Colonic mucosa (tissue), 4 donors: ENCODE measurements at regions not wholly inside any gene's neighbourhood (a gene's known extent, or its start where the extent isn't known, plus 50 kb on each side); places are given as distances from the start of the nearest gene placed in this dataset.

ENCODE experiments used
- DNase-seq: peaks from one replicate; pipeline ENCODE4 v3.0.0-alpha.2; 2020
- H3K27ac ChIP-seq: fragments of 200-600 bp; one replicate; pipeline ENCODE4 v1.8.0; 2021
- H3K27me3 ChIP-seq: fragments of 200-600 bp; one replicate; pipeline ENCODE4 v1.8.0; 2021
- H3K36me3 ChIP-seq: fragments of 200-600 bp; one replicate; pipeline ENCODE4 v1.8.0; 2021
- H3K4me1 ChIP-seq: fragments of 200-600 bp; one replicate; pipeline ENCODE4 v1.8.0; 2021; ENCODE audit warnings: mild to moderate bottlenecking
- H3K4me3 ChIP-seq: fragments of 200-600 bp; one replicate; pipeline ENCODE4 v1.8.0; 2021
- H3K9ac ChIP-seq, 2 donors: one replicate each; pipeline ENCODE4 v1.7.0; 2013; ENCODE audit warnings: control low read depth in 2 of 2, low read depth in 2 of 2, low read length in 2 of 2
- H3K9me3 ChIP-seq: fragments of 200-600 bp; one replicate; pipeline ENCODE4 v1.8.0; 2021
- intact Hi-C: fragments of 100-400 bp; cut with DNase I; formaldehyde crosslinking; loops from one replicate; pipeline ENCODE4 v1.14.1; 2022
- TF ChIP-seq, protein P1 (sequence below): fragments of 200-600 bp; IDR thresholded peaks from one replicate; pipeline ENCODE4 v1.8.0; 2022; ENCODE audit warnings: antibody characterized with exemption, mild to moderate bottlenecking
- donor health status: healthy.
- donor health status: DM: no; HTN: no; CAD: no.
- donor health status: DM: no; HTN: no; CAD: no.

GRCh38 chr15:88399021-88399685 lies 68.0 kb downstream of the MRPL46 start:
- no peaks in the 10 kb centered on the region for H3K4me1 ChIP-seq
- H3K36me3 ChIP-seq: no peaks in the 10 kb centered on the region
- no peaks in the 10 kb centered on the region for H3K27me3 ChIP-seq
- no peak overlapping the region for H3K27ac ChIP-seq
- H3K9ac ChIP-seq: no peak overlapping the region
- H3K9me3 ChIP-seq: no peaks in the 10 kb centered on the region
- intact Hi-C loops: no loop called here
- TF ChIP-seq, protein P1, sequence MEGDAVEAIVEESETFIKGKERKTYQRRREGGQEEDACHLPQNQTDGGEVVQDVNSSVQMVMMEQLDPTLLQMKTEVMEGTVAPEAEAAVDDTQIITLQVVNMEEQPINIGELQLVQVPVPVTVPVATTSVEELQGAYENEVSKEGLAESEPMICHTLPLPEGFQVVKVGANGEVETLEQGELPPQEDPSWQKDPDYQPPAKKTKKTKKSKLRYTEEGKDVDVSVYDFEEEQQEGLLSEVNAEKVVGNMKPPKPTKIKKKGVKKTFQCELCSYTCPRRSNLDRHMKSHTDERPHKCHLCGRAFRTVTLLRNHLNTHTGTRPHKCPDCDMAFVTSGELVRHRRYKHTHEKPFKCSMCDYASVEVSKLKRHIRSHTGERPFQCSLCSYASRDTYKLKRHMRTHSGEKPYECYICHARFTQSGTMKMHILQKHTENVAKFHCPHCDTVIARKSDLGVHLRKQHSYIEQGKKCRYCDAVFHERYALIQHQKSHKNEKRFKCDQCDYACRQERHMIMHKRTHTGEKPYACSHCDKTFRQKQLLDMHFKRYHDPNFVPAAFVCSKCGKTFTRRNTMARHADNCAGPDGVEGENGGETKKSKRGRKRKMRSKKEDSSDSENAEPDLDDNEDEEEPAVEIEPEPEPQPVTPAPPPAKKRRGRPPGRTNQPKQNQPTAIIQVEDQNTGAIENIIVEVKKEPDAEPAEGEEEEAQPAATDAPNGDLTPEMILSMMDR: no peak
- H3K4me3 ChIP-seq: no peak overlapping the region
- DNase-seq: no peak

DNA sequence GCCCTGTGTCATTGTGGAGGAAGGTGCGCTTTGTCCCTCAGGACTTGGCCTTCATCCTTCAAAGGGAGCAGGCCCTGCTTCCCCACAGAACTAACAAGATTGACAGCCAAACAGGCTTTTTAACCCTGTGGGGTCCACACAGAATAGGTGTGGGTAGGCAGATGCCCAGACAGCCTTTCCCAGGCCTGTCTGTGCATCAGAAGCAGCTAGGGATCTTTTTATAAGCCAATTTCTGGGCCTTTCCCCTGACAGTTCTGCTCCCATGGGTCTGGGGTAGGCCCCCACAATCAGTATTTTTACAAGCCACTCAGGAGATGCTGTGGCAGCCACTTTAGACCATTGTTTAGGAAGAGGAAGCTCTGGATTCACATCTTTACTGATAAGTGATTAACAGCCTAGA lies 69.2 kb downstream of the MRPL46 start:
- no peaks in the 10 kb centered on the region for H3K36me3 ChIP-seq
- intact Hi-C loops: no loop called here
- H3K9ac ChIP-seq: no peak overlapping the region
- TF ChIP-seq, protein P1: no peak
- no peak for DNase-seq
- no peaks in the 10 kb centered on the region for H3K4me1 ChIP-seq
- H3K27ac ChIP-seq: no peak overlapping the region
- no peak overlapping the region for H3K4me3 ChIP-seq
- H3K9me3 ChIP-seq: no peaks in the 10 kb centered on the region
- no peaks in the 10 kb centered on the region for H3K27me3 ChIP-seq

DNA sequence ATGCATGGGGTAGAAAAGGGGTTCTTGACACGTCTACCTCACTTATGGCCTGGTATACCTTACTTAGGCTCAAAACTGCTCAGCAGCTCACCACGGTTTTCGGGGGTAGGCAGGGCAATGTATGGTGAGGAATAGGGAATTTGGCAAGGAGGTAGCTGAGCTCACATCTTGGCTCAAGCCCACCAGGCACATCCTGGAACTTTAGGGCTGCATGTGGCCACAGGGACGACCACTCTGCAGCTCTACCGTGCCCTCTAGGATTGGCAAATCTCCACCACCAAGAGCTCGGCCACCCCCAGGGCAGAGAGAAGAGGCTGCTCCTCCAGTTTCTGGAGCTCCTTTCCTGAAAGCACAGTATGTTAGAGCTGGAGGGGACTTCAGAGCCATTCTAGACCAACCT lies 69.7 kb downstream of the MRPL46 start:
- Histone ChIP-seq H3K9ac (no peak overlapping the region), H3K27me3 (no peaks in the 10 kb centered on the region), H3K27ac (no peak overlapping the region), H3K4me1 (no peaks in the 10 kb centered on the region), H3K9me3 (no peaks in the 10 kb centered on the region), H3K36me3 (no peaks in the 10 kb centered on the region), H3K4me3 (no peak overlapping the region)
- intact Hi-C loops: no loop called here
- no peak for DNase-seq
- TF ChIP-seq, protein P1: no peak

GRCh38 chr15:88395872-88396781 lies 71.1 kb downstream of the MRPL46 start:
- Histone ChIP-seq H3K27me3 (no peaks in the 10 kb centered on the region), H3K9me3 (no peaks in the 10 kb centered on the region), H3K36me3 (no peaks in the 10 kb centered on the region), H3K9ac (no peak overlapping the region), H3K4me3 (no peak overlapping the region), H3K4me1 (no peaks in the 10 kb centered on the region), H3K27ac (no peak overlapping the region)
- intact Hi-C loops: no loop called here
- TF ChIP-seq, protein P1: no peak
- no peak for DNase-seq

GRCh38 chr15:88395241-88395640 lies 71.9 kb downstream of the MRPL46 start:
- Histone ChIP-seq H3K27ac (no peak overlapping the region), H3K9me3 (no peaks in the 10 kb centered on the region), H3K9ac (no peak overlapping the region), H3K27me3 (no peaks in the 10 kb centered on the region), H3K36me3 (no peaks in the 10 kb centered on the region), H3K4me3 (no peak overlapping the region), H3K4me1 (no peaks in the 10 kb centered on the region)
- no peak for DNase-seq
- intact Hi-C loops: no loop called here
- TF ChIP-seq, protein P1: no peak
